A673 (cell line): ENCODE measurements at regions not wholly inside any gene's neighbourhood (a gene's known extent, or its start where the extent isn't known, plus 50 kb on each side); places are given as distances from the start of the nearest gene placed in this dataset.

Source experiments
- EZH2 ChIP-seq: fragments of 200-600 bp; sonication (generic); IDR thresholded peaks from 2 replicates; pipeline ENCODE4 v1.6.1; 2017; ENCODE audit warnings: borderline replicate concordance, low read depth, mild to moderate bottlenecking, mixed read lengths, antibody characterized with exemption, low read length; ENCODE audit not compliant: poor library complexity, severe bottlenecking
- TF ChIP-seq, protein P1 (sequence below): fragments of 300-800, 200-600 bp; sonication (generic); conservative IDR thresholded peaks from 2 replicates; pipeline ENCODE4 v1.5.1; 2017; ENCODE audit warnings: low read depth, mild to moderate bottlenecking, antibody characterized with exemption, low read length, moderate library complexity, mixed read lengths

DNA sequence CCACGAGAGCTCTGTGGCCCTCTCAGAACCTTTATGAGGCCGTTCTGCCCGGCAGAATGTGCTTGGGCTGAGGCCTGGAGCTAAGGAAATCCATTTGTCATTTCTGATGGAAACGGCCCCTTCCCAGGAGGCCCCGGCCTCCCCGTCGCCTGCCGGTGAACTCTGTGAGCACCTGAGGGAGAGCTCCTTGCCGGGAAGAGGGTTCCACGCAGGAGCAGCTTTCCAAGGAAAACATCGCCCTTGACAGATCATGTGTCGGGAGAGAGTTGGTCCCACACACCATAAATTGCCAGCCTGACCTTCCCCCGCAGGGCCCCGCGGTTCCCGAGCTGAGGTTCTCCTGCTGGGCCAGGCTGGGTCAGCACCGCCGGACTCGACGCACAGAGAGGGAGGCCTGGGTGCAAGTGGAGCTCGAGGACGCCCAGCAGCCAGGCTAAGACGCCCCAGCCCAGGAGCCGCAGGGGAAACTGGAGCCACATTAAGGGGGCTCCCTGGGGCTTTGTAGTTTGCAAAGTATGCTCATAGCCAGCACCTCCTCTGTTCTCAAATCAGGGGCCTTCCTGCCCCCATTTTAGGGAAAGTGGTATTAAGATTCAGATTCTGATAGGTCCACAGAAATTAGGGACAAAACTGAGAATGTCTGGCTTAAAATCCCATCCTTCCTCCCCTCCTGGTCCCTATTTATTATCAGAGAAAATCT is 239.5 kb downstream of the FOXD2 start:
- TF ChIP-seq, protein P1, sequence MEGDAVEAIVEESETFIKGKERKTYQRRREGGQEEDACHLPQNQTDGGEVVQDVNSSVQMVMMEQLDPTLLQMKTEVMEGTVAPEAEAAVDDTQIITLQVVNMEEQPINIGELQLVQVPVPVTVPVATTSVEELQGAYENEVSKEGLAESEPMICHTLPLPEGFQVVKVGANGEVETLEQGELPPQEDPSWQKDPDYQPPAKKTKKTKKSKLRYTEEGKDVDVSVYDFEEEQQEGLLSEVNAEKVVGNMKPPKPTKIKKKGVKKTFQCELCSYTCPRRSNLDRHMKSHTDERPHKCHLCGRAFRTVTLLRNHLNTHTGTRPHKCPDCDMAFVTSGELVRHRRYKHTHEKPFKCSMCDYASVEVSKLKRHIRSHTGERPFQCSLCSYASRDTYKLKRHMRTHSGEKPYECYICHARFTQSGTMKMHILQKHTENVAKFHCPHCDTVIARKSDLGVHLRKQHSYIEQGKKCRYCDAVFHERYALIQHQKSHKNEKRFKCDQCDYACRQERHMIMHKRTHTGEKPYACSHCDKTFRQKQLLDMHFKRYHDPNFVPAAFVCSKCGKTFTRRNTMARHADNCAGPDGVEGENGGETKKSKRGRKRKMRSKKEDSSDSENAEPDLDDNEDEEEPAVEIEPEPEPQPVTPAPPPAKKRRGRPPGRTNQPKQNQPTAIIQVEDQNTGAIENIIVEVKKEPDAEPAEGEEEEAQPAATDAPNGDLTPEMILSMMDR, result no peak
- no peak for TF ChIP-seq EZH2
